ENCODE measurements at regions not wholly inside any gene's neighbourhood (a gene's known extent, or its start where the extent isn't known, plus 50 kb on each side); places are given as distances from the start of the nearest gene placed in this dataset.

DNA sequence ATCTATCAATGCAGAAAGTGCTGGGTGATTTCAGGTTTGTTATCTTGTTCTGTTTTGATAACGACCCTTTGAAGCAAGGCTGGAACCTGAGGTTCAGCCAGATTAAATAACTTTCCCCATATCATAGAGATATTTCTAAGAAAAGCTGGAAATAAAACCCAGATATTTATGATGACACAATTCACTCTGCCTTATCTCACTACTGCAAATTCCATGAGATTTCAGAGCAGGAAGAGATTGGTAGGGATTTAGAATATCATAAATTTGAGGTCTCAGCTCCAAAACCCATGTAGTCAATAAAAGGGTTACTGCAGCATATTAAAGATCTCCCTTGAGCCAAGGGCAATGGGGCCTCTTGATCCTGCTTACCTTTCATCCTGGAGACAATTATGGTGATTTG, 692.5 kb upstream of the IGFBP3 start:
- no peak for TF ChIP-seq POLR2A (IDR thresholded peaks at IDR 0.05; ENCODE audit: low read depth, low read length)
- TF ChIP-seq SPI1 (IDR thresholded peaks at IDR 0.05; ENCODE audit: low read depth, low read length) = no peak
- no peak for TF ChIP-seq TAF1 (IDR thresholded peaks at IDR 0.05; ENCODE audit: low read depth, low read length)
